Activated CD8-positive, alpha-beta memory T cell treated with anti-CD3 and anti-CD28 coated beads, Interleukin-2, amount 50 U/mL, for 24 hours (primary cell): ENCODE measurements at regions not wholly inside any gene's neighbourhood (a gene's known extent, or its start where the extent isn't known, plus 50 kb on each side); places are given as distances from the start of the nearest gene placed in this dataset.

Experiments used
- DNase-seq: peaks from one replicate; pipeline ENCODE4 v3.0.0-alpha.2; 2020; ENCODE audit errors: extremely low read depth

- DNase-seq, result no peak
Measured at GRCh38 chr21:16580661-16581060, 850.9 kb downstream of the USP25 start.

- DNase-seq, result no peak
Measured at GRCh38 chr21:16583556-16583955, 853.8 kb downstream of the USP25 start.

- no peak for DNase-seq
Measured at GRCh38 chr21:16584756-16585155, 855.0 kb downstream of the USP25 start.

- DNase-seq, result no peak
Measured at GRCh38 chr21:16585896-16586295, 856.1 kb downstream of the USP25 start.

GRCh38 chr21:16587141-16587581 lies 857.4 kb downstream of the USP25 start:
- no peak for DNase-seq

GRCh38 chr21:16587681-16588375 lies 858.0 kb downstream of the USP25 start:
- no peak for DNase-seq

- DNase-seq, result no peak
Measured at GRCh38 chr21:16588433-16588860, 858.7 kb downstream of the USP25 start.

GRCh38 chr21:16589006-16589898 lies 859.5 kb downstream of the USP25 start:
- no peak for DNase-seq

- no peak for DNase-seq
Measured at GRCh38 chr21:16590186-16590585, 860.4 kb downstream of the USP25 start.

GRCh38 chr21:16590641-16591292 lies 861.0 kb downstream of the USP25 start:
- no peak for DNase-seq

- no peak for DNase-seq
Measured at GRCh38 chr21:16592381-16592780, 862.6 kb downstream of the USP25 start.

GRCh38 chr21:16594191-16594590 lies 864.4 kb downstream of the USP25 start:
- DNase-seq, result no peak

- no peak for DNase-seq
Measured at GRCh38 chr21:16596369-16596768, 866.6 kb downstream of the USP25 start.

- no peak for DNase-seq
Measured at GRCh38 chr21:16597753-16598152, 868.0 kb downstream of the USP25 start.

- no peak for DNase-seq
Measured at GRCh38 chr21:16605597-16605996, 875.8 kb downstream of the USP25 start.

- no peak for DNase-seq
Measured at GRCh38 chr21:16606271-16606670, 876.5 kb downstream of the USP25 start.

GRCh38 chr21:16608209-16608830 lies 878.5 kb downstream of the USP25 start:
- no peak for DNase-seq

- no peak for DNase-seq
Measured at GRCh38 chr21:16619281-16619680, 889.5 kb downstream of the USP25 start.

- no peak for DNase-seq
Measured at GRCh38 chr21:16620786-16621320, 891.1 kb downstream of the USP25 start.

- DNase-seq, result no peak
Measured at GRCh38 chr21:16624479-16625118, 888.2 kb upstream of the CXADR start.

GRCh38 chr21:16625491-16625890 lies 887.4 kb upstream of the CXADR start:
- DNase-seq, result no peak
